ENCODE measurements at regions not wholly inside any gene's neighbourhood (a gene's known extent, or its start where the extent isn't known, plus 50 kb on each side); places are given as distances from the start of the nearest gene placed in this dataset.

- Histone ChIP-seq H3K27ac (no peak overlapping the region), H3K4me3 (no peak overlapping the region), H3K36me3 (no peaks in the 10 kb centered on the region), H3K9me3 (no peaks in the 10 kb centered on the region), H3K27me3 (no peaks in the 10 kb centered on the region), H3K4me1 (peaks cover 8 to 29% (median 20%) of the 10 kb centered on the region in 3 donors)
- WGBS, 2 donors = 85 to 90% methylated on average over 2 of the region's 2 CpGs
- ATAC-seq = no peak
- DNase-seq = no peak
- intact Hi-C loops (cut with DNase I) = no loop called here
- no peak for FAIRE-seq
- no peak for TF ChIP-seq CTCF (IDR thresholded peaks at IDR 0.05)
Measured at GRCh38 chr13:50514249-50514648, 329.2 kb downstream of the DLEU7 start.

- Histone ChIP-seq H3K36me3 (no peaks in the 10 kb centered on the region), H3K4me3 (no peak overlapping the region), H3K27me3 (no peaks in the 10 kb centered on the region), H3K4me1 (peaks cover 20 to 36% (median 24%) of the 10 kb centered on the region in 3 donors), H3K27ac (no peak overlapping the region), H3K9me3 (no peaks in the 10 kb centered on the region)
- DNase-seq (no peak), ATAC-seq (no peak), FAIRE-seq (no peak)
- WGBS, 2 donors = 64 to 83% methylated on average over 2 of the region's 2 CpGs
- TF ChIP-seq CTCF (IDR thresholded peaks at IDR 0.05) = no peak
- intact Hi-C loops (cut with DNase I) = no loop called here
Measured at GRCh38 chr13:50518131-50518530, 325.4 kb downstream of the DLEU7 start.

- H3K27ac ChIP-seq = peak overlapping the region in 1 of 4 donors; percentile 5
- ATAC-seq (peak in 1 of 4 donors; percentile 22), DNase-seq (no peak), FAIRE-seq (no peak)
- no peaks in the 10 kb centered on the region for H3K9me3 ChIP-seq
- no peak for TF ChIP-seq CTCF (IDR thresholded peaks at IDR 0.05)
- H3K27me3 ChIP-seq = no peaks in the 10 kb centered on the region
- WGBS, 2 donors = 63 to 71% methylated on average over 8 of the region's 8 CpGs
- H3K4me1 ChIP-seq = peaks cover 13 to 29% (median 18%) of the 10 kb centered on the region in 3 donors
- intact Hi-C loops (cut with DNase I) = no loop called here
- no peak overlapping the region for H3K4me3 ChIP-seq
- H3K36me3 ChIP-seq = no peaks in the 10 kb centered on the region
Measured at GRCh38 chr13:50518781-50519201, 324.7 kb downstream of the DLEU7 start.

- no peak for FAIRE-seq
- peaks cover 12 to 26% (median 18%) of the 10 kb centered on the region in 3 donors for H3K4me1 ChIP-seq
- H3K36me3 ChIP-seq = no peaks in the 10 kb centered on the region
- no peak for TF ChIP-seq CTCF (IDR thresholded peaks at IDR 0.05)
- H3K27ac ChIP-seq = no peak overlapping the region
- ATAC-seq = no peak
- no peaks in the 10 kb centered on the region for H3K9me3 ChIP-seq
- no peak for DNase-seq
- no peak overlapping the region for H3K4me3 ChIP-seq
- H3K27me3 ChIP-seq = no peaks in the 10 kb centered on the region
- 91 to 100% methylated on average over 1 of the region's 1 CpG for WGBS, 2 donors
- intact Hi-C loops (cut with DNase I) = no loop called here
Measured at GRCh38 chr13:50519866-50520265, 323.6 kb downstream of the DLEU7 start.

GRCh38 chr13:50521006-50521830 lies 322.3 kb downstream of the DLEU7 start:
- intact Hi-C loops (cut with DNase I) = no loop called here
- Histone ChIP-seq H3K4me3 (no peak overlapping the region), H3K27ac (peak overlapping the region in 3 of 4 donors; percentile 4 to 60 (median 16)), H3K36me3 (no peaks in the 10 kb centered on the region), H3K4me1 (peaks cover 12 to 21% (median 18%) of the 10 kb centered on the region in 3 donors), H3K27me3 (no peaks in the 10 kb centered on the region), H3K9me3 (no peaks in the 10 kb centered on the region)
- ATAC-seq = peak in 1 of 4 donors; percentile 23
- no peak for TF ChIP-seq CTCF (IDR thresholded peaks at IDR 0.05)
- no peak for FAIRE-seq
- WGBS, 2 donors = 70 to 73% methylated on average over 4 of the region's 4 CpGs
- DNase-seq = no peak

Data from pancreas (tissue), 10 donors.